Neural crest cell (in vitro differentiated cells): ENCODE measurements at regions not wholly inside any gene's neighbourhood (a gene's known extent, or its start where the extent isn't known, plus 50 kb on each side); places are given as distances from the start of the nearest gene placed in this dataset.

Experiments
- DNase-seq: peaks from one replicate; pipeline ENCODE4 v3.0.0; 2021; ENCODE audit warnings: low read depth, mixed read lengths, low spot score
- H3K27ac Mint-ChIP-seq: one replicate; pipeline ENCODE4 v1.8.0; 2021; ENCODE audit warnings: mild to moderate bottlenecking, mixed read lengths; ENCODE audit not compliant: unreplicated experiment
- H3K27me3 Mint-ChIP-seq: 2 replicates; pipeline ENCODE4 v1.8.0; 2021; ENCODE audit warnings: low read depth, mild to moderate bottlenecking, mixed read lengths
- H3K36me3 Mint-ChIP-seq: 2 replicates; pipeline ENCODE4 v1.8.0; 2021; ENCODE audit warnings: low read depth, mild to moderate bottlenecking, mixed read lengths
- H3K4me1 Mint-ChIP-seq: 2 replicates; pipeline ENCODE4 v1.8.0; 2021; ENCODE audit warnings: mixed read lengths
- H3K4me3 Mint-ChIP-seq: one replicate; pipeline ENCODE4 v1.8.0; 2021; ENCODE audit warnings: mild to moderate bottlenecking, mixed read lengths
- H3K9me3 Mint-ChIP-seq: 2 replicates; pipeline ENCODE4 v1.8.0; 2021; ENCODE audit warnings: mixed read lengths
- TF ChIP-seq, protein P1 (sequence below): fragments of 200-600 bp; sonication (generic); conservative IDR thresholded peaks from 2 replicates; pipeline ENCODE4 v1.5.0; 2021; ENCODE audit warnings: antibody characterized with exemption, mild to moderate bottlenecking

DNA sequence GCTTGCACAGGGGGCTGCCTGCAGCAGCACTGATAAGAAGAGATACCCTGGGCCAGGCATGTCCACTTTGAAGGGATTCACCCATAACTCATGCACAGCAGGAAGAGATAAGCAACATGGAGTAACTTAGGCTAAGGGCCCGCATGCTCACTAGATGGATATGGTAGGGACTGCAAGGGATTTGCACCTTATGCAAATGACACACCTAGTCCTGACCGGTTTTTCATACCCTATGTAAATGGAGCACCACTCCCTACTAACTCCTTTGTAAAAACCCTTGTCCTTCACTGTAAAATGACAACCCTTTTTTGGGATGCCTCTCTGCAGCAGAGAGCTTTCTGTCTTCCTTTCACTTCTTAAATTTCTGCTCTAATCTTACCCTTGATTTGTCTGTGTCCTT lies 658.9 kb upstream of the CCDC179 start:
- Mint-ChIP-seq H3K27me3 (no peaks in the 10 kb centered on the region), H3K36me3 (no peaks in the 10 kb centered on the region), H3K27ac (no peak overlapping the region), H3K4me1 (no peaks in the 10 kb centered on the region), H3K9me3 (no peaks in the 10 kb centered on the region), H3K4me3 (no peak overlapping the region)
- TF ChIP-seq, protein P1, sequence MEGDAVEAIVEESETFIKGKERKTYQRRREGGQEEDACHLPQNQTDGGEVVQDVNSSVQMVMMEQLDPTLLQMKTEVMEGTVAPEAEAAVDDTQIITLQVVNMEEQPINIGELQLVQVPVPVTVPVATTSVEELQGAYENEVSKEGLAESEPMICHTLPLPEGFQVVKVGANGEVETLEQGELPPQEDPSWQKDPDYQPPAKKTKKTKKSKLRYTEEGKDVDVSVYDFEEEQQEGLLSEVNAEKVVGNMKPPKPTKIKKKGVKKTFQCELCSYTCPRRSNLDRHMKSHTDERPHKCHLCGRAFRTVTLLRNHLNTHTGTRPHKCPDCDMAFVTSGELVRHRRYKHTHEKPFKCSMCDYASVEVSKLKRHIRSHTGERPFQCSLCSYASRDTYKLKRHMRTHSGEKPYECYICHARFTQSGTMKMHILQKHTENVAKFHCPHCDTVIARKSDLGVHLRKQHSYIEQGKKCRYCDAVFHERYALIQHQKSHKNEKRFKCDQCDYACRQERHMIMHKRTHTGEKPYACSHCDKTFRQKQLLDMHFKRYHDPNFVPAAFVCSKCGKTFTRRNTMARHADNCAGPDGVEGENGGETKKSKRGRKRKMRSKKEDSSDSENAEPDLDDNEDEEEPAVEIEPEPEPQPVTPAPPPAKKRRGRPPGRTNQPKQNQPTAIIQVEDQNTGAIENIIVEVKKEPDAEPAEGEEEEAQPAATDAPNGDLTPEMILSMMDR: no peak
- no peak for DNase-seq

DNA sequence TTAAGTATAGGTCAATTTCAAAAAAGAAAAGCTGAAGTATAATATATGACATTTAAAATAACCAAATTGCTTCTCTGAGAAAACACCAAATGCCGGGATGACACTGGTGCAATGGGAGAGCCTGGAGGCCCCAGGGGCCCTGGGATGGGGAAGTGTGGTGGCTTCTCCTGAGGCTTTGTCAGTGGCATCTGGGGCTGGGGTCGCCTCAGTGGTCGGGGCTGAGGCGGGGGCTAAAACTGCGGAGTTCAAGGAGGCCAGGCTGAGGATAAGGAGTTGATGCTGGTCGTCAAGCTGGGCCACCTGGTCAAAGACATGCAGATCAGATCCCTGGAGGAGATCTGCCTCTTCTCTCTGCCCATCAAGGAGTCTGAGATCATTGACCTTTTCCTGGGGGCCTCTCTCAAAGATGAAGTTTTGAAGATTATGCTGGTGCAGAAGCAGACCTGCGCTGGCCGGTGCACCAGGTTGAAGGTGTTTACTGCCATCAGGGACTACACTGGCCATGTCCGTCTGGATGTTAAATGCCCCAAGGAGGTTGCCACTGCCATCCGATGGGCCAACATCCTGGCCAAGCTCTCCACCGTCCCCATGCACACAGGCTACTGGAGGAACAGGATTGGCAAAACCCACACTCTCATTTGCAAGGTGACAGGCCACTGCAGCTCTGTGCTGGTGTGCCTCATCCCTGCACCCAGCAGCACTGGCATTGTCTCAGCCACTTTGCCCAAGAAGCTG lies 660.1 kb upstream of the CCDC179 start:
- H3K27ac Mint-ChIP-seq: no peak overlapping the region
- no peaks in the 10 kb centered on the region for H3K9me3 Mint-ChIP-seq
- no peak for DNase-seq
- no peaks in the 10 kb centered on the region for H3K36me3 Mint-ChIP-seq
- no peak overlapping the region for H3K4me3 Mint-ChIP-seq
- no peaks in the 10 kb centered on the region for H3K4me1 Mint-ChIP-seq
- TF ChIP-seq, protein P1: no peak
- H3K27me3 Mint-ChIP-seq: no peaks in the 10 kb centered on the region

DNA sequence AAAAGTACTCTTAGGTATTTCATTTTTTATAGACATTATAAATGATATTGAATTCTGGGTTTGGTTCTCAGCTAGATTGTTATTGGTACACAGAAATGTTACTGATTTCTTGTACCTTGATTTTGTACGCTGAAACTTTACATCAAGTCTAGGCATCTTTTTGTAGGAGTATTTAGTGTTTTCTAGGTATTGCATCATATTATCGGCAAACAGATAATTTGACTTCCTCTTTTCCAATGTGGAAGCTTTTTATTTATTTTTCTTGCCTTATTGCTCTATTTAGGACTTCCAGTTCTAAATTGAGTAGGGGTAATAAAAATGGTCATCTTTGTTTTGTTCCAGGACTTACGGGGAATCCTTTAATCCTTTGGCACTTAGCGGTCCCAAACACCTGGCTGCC lies 676.6 kb upstream of the CCDC179 start:
- no peak overlapping the region for H3K4me3 Mint-ChIP-seq
- H3K27me3 Mint-ChIP-seq: peaks cover 5% of the 10 kb centered on the region
- H3K36me3 Mint-ChIP-seq: peaks cover 2% of the 10 kb centered on the region
- TF ChIP-seq, protein P1: no peak
- no peak for DNase-seq
- peaks cover 3% of the 10 kb centered on the region for H3K4me1 Mint-ChIP-seq
- H3K9me3 Mint-ChIP-seq: peaks cover 8% of the 10 kb centered on the region
- H3K27ac Mint-ChIP-seq: no peak overlapping the region

DNA sequence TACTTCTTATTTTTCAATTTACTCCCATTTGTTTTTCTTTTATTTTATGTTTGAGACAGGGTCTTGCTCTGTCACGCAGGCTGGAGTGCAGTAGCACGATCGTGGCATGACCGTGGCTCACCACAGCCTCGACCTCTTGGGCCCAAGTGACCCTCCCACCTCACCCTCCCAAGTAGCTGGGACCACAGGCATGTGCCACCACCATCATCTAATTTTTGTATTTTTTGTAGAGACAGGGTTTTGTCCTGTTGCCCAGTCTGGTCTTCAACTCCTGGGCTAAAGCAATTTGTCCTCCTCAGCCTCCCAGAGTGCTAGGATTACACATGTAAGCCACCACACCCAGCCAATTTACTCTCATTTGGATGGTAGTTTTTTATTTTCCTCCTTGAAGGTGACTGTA lies 679.3 kb upstream of the CCDC179 start:
- H3K27me3 Mint-ChIP-seq: peaks cover 5% of the 10 kb centered on the region
- H3K9me3 Mint-ChIP-seq: peaks cover 8% of the 10 kb centered on the region
- TF ChIP-seq, protein P1: no peak
- no peak for DNase-seq
- no peak overlapping the region for H3K27ac Mint-ChIP-seq
- peaks cover 2% of the 10 kb centered on the region for H3K36me3 Mint-ChIP-seq
- H3K4me1 Mint-ChIP-seq: peaks cover 3% of the 10 kb centered on the region
- H3K4me3 Mint-ChIP-seq: no peak overlapping the region

DNA sequence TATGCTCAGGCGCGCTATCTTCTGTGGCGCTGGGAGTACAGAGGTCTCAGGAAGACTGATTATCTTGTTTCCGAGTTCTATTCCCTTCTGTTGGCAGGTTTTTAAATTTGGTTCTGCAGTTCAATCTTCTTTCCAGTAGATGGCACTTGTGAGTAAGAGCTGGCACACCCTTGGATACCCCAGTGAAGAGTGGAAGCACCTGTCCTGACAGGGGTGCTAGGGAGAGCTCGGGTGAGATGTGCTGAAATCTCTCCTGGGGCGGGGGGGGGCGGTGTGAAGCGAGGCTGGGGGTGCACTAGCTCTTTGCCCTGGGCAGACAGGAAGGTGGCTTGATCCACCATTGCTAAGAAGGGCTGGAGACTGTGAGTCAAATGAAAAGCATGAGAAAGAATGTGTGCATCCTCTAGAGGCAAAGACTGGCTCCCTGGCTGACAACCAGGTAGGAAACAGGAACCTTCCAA lies 679.9 kb upstream of the CCDC179 start:
- Mint-ChIP-seq H3K4me3 (no peak overlapping the region), H3K4me1 (peaks cover 3% of the 10 kb centered on the region), H3K9me3 (peaks cover 8% of the 10 kb centered on the region), H3K27me3 (peaks cover 5% of the 10 kb centered on the region), H3K36me3 (no peaks in the 10 kb centered on the region), H3K27ac (no peak overlapping the region)
- peak; percentile 12 for DNase-seq
- TF ChIP-seq, protein P1: peak; percentile 77
